G401 (cell line): ENCODE measurements at regions not wholly inside any gene's neighbourhood (a gene's known extent, or its start where the extent isn't known, plus 50 kb on each side); places are given as distances from the start of the nearest gene placed in this dataset.

Source experiments
- DNase-seq: peaks from one replicate; pipeline ENCODE4 v3.0.0-alpha.2; 2015; ENCODE audit warnings: low spot score
- in situ Hi-C: cut with HindIII; loops from 2 replicates; pipeline ENCODE4 v1.10.0; 2016; ENCODE audit warnings: low sequenced_read_pairs, mixed read lengths

GRCh38 chr3:141418751-141419150, 50.4 kb downstream of the ZBTB38 start:
- DNase-seq = no peak
- in situ Hi-C loops = no loop called here

DNA sequence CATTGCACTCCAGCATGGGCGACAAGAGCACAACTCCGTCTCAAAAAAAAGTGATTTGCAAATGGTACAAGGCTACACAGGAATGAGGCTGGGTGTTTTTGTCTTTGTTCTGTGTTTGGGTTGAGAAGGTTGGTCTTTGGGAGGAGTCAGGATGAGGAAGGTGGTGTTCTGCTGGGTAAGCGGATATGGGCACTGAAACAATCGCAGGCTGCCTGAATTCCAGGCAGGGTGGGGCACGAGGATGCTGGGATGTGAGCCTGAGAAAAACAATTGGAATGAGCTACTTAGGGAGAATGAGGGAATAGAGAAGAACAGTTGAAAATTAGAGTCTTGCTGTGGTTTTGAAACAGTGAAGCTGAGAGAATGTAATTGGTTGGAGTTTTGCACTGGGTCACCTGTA, 51.6 kb downstream of the ZBTB38 start:
- DNase-seq = no peak
- in situ Hi-C loops = no loop called here

DNA sequence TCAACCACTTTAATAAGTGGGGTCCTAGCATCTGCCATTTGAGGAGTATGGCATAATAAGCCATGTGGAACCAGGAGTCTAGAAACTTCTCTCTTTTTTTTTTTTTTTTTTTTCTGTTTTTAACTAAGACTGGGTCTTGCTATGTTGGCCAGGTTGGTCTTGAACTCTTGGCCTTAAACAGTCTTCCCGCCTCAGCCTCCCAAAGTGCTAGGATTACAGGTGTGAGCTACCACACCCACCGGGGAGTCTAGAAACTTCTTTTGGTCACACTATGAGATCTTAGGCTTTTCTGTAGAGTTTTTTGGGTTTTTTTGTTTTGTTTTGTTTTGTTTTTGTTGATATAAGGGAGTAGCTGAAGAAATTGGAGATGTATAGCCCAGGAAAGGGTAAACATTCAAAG, 52.9 kb downstream of the ZBTB38 start:
- DNase-seq = no peak
- in situ Hi-C loops = no loop called here

GRCh38 chr3:141421639-141422319, 53.5 kb downstream of the ZBTB38 start:
- DNase-seq = no peak
- in situ Hi-C loops = no loop called here

DNA sequence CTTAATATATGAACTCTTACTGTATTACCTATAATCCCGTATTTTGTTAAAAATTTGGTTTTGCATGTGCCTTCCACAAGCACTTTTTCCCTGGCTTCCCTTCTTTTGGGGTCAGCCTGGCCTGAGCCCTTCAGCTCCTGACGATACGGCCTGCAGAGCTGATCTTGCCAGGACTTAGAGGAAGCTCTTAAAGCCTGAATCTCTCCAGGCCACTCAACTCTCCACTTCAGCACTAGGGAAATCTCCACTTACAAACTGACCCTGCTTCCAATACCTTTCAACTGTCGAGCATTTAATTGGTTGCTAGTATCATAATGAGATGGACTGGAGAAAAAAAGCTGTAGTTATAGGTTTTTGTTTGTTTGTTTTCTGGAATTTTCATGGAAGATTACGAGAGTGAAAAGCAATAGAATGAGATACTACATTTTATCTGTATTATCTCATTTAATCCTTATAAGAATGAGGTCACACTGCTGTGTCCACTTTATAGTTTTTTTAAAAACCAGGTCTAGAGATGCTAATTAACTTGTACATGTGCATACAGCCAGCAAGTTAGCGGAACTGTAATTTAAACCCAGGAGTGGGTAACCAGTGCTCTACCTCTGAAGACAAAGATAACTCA, 54.8 kb downstream of the ZBTB38 start:
- DNase-seq = no peak
- in situ Hi-C loops = no loop called here

GRCh38 chr3:141425523-141426233, 57.4 kb downstream of the ZBTB38 start:
- in situ Hi-C loops = no loop called here

DNA sequence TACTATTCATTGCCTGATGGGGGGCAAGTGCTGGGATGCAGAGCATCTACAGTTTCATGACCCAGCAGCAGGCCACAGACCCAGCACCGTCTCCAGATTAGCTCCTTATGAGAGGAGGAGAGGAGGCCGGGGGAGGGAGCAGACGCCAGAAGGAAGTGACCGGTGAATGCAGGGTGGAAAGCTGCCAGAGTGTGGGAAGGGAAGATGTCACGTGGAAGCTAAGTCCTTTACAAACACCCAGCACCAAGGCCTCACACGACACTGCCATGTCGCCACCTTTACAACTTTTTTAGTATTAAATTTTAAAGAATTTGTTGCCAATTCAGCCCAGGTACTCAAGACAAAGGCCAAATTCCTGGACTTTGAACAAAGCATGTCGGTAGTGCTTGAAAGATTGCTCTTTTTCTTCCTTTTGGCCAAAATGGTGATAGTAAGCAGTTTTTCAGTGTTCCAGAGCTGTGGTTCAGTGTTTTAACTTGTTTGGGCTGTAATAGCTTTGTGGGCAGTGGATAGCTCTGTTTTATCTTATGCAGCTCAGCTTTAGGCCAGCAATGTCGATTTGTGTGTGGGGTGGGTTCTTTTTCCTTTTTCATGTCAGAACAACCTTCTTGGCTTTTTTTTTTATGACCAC, 58.2 kb downstream of the ZBTB38 start:
- peak; percentile 94 for DNase-seq
- in situ Hi-C loops = no loop called here

More at GRCh38 chr3:141425523-141426233, 57.4 kb downstream of the ZBTB38 start:
- no peak for DNase-seq

DNA sequence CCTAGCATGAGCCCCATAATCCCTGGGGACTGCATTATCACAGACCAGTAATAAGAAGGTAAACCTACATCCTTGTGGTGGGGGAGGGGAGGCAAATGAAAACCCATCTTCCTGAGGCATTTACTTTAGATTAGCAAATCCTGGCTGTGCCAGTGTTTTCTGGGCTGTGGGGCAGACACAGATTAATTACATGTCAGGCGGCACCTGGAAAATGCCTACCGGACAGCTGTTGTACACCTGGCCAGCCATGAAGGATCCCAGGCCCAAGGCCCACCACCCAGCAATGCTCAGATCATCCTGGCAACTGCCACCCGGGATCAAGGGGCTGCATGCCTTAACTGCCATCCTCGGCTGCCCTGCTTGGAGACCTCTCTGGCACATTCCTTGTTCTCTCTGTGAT, 59.1 kb upstream of the RASA2 start:
- in situ Hi-C loops = no loop called here
- no peak for DNase-seq

DNA sequence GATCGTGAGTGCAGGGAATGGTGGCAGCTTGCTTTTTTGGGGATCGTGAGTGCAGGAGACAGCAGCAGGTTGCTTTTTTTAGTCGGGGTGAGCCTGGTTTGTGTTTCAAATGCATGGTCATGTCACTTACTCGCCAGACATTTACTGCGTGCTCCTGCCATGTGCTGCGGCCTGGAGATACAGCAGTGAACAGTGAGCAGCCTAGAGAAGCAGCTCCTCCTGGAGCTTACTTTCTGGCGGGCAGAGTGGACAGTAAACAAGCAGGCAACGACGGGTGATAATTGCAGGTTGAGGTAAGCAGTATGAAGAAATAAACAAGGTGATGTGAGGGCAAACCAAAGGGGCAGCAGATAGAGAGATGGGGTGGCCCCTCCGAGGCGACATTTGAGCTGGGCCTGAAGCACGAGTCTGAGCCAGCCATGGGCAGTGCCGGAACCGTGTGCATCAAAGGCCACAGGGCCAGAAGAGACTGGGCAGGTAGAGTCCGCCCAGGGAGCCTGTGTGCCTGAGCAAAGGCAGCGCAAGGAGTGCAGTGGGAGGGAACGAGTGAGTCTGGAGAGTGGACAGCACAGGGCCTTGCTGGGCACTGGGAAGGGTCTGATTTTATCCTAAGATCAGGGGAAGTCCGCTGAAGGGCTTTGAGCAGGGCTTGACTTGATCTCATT, 57.3 kb upstream of the RASA2 start:
- DNase-seq = peak; percentile 72

GRCh38 chr3:141430316-141430715, 56.5 kb upstream of the RASA2 start:
- in situ Hi-C loops = no loop called here
- no peak for DNase-seq

More for the DNA sequence above, 57.3 kb upstream of the RASA2 start:
- in situ Hi-C loops = no loop called here

DNA sequence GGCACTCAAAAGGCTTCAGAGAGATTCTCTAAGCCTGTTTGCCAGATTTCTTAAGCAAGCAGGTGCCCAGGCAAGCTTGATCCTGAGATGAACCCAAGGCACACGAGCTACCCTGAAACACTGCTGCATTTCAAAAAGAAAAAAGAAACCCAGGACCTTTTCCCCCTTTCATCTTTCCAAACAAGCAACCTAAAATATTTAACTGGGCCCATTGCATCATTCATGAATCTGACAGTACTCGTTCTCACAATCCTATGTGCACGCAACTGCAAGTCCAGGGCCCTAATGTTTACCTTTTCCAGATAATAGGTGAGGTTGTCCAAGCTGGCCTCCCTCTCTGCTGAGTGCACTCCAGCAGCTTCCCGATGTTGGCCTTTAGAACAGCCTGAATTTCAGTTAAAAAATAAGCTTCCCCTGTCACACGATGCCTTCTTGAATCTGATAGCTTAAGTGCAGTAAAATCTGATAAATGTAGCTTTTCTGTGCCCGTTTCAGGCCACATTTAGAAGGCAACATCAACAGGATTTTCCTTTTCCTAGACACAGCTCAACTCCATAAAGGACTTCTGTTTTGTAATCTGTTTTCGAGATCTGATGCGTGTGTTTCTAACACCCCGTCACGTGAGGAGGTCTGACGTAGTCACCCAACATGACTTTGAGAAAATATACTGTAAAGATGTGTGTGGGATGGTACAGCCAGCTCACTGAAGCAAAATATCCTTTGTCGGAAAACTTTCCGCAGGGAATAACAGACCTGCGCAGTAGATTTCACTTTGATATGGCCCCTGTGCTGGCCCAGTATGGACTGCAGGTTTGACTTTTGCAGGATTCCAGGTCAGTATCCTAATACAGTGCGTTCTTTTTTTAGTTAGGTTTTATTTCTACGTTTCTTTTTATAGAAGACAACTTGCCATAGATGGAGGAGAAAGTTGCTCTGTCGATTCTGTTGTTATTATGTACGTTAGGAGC, 55.1 kb upstream of the RASA2 start:
- in situ Hi-C loops = no loop called here
- no peak for DNase-seq

- in situ Hi-C loops = no loop called here
- no peak for DNase-seq
Measured at GRCh38 chr3:141432904-141433303, 53.9 kb upstream of the RASA2 start.

DNA sequence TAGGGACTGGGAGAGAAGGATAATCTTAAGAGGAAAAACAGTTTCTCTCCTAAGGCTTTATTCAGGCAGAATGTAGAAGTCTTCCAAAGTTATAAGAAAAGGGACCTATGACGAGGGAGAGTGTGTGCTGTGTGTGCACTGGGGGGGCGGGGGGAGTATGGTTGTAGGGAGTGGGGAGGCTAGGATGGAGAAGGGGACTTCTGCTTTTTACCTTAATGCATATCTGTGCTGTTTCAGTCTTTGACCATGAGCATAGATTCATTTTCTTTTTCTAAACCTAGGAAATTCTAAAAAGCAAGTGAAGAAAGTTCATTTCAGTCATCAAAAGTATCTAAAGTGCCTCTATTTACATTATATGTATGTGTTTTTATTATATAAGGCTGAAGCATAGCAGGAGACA, 52.6 kb upstream of the RASA2 start:
- in situ Hi-C loops = no loop called here
- DNase-seq = no peak

- DNase-seq = no peak
- in situ Hi-C loops = no loop called here
Measured at GRCh38 chr3:141436180-141436579, 50.6 kb upstream of the RASA2 start.
